ENCODE measurements at regions not wholly inside any gene's neighbourhood (a gene's known extent, or its start where the extent isn't known, plus 50 kb on each side); places are given as distances from the start of the nearest gene placed in this dataset.

DNA sequence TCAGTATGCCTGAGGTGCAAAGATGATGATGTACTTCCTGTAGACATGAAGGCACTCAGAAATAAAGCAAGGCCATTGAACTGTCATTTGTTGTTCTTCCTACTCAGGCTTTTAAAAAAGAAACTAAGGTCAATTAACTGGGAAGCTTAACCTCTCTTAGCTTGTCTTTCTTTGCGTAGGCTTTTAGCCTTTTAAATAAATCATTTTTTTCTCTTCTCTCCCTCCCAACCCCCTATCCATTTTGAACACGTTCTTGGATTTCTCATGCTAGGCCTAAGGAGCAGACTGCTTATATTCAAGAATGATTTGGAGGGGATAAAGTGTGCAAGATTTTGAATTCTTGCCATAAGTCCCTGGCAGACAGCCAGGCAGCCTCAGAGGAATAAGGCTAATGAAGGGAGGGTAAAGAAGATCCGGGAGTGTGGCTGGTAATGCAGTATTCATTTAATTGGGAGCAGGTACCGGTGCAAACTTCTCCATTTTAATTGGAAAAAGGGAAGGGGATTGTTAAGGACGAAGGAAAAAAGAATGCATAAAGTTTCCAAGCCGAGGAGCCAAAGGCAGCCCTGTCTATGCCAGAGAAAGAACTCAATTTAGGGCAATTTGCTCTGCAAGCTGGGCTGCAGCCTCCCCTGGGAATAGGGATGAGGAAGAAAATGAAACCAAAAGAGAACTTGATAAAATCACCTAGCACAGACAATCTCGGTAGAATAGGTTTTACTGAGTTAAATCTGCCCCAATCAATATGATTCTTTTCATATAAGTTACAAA, 343.8 kb upstream of the MMS22L start:
- H3K27ac ChIP-seq, result peak overlapping the region in 1 of 11 experiments; percentile 22; a peak in 1 of 22 replicates
- peaks cover 6 to 11% (median 9%) of the 10 kb centered on the region in 10 experiments; a peak in 16 of 20 replicates for H3K4me1 ChIP-seq
- no peaks in the 10 kb centered on the region for H3K27me3 ChIP-seq
- TF ChIP-seq Cebpa-rat (IDR thresholded peaks at IDR 0.05), result no peak
- H3K4me3 ChIP-seq, result peak overlapping the region in 1 of 10 experiments; percentile 22; a peak in 2 of 20 replicates
- no peak overlapping the region; a peak in 1 of 22 replicates for H3K9ac ChIP-seq
- no peaks in the 10 kb centered on the region for H3K9me3 ChIP-seq (replicated peaks in 1 of 11)
- H3K36me3 ChIP-seq, result no peaks in the 10 kb centered on the region
- H3K4me2 ChIP-seq, result peak overlapping the region; percentile 28 to 65 (median 46); a peak in 20 of 22 replicates
- no peaks in the 10 kb centered on the region for H4K20me1 ChIP-seq

DNA sequence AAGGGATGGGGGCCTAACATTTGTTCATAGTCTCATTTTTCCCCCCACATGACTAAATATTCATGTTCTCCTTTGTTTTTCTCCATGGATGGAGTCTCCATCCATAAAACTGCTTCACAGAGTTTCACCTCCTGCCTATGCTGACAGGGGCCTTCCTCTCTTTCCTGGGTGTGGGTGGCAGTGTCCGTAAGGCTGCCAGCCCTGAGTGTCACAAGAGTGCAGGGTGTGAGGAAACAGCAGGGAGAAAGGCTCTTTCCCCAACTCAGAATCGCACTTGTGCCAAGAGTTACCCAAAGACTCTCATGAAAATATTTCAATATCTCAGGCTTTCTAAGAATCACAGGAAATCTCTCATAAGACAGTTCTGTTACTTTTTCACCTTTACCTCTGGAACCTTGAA, 346.2 kb upstream of the MMS22L start:
- H3K4me2 ChIP-seq, result no peak overlapping the region
- no peak overlapping the region for H3K4me3 ChIP-seq
- H3K9ac ChIP-seq, result no peak overlapping the region
- no peaks in the 10 kb centered on the region for H3K9me3 ChIP-seq (replicated peaks in 1 of 11)
- no peaks in the 10 kb centered on the region for H3K27me3 ChIP-seq
- no peaks in the 10 kb centered on the region for H3K36me3 ChIP-seq
- no peak for TF ChIP-seq Cebpa-rat (IDR thresholded peaks at IDR 0.05)
- H3K27ac ChIP-seq, result no peak overlapping the region
- no peaks in the 10 kb centered on the region for H4K20me1 ChIP-seq
- peaks cover 6 to 11% (median 9%) of the 10 kb centered on the region in 10 experiments; a peak in 16 of 20 replicates for H3K4me1 ChIP-seq

DNA sequence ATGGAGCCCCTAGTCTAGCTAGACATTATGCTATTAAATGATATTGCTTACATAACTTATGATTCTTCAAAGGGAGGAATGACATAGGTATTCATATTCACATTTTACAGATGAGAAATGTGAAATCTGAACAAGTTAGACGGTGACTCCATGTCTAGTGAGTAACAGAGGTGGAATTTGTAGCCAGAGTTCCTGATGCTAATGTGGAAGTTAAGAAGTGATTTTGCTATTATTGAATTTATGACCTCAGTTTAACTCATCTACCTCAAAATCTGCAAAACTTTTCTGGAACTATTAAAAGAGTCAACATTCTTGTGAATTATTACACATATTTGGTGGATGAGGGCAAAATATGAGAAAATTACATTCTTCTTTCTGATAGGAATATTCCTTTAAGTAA, 347.6 kb upstream of the MMS22L start:
- no peak for TF ChIP-seq Cebpa-rat (IDR thresholded peaks at IDR 0.05)

DNA sequence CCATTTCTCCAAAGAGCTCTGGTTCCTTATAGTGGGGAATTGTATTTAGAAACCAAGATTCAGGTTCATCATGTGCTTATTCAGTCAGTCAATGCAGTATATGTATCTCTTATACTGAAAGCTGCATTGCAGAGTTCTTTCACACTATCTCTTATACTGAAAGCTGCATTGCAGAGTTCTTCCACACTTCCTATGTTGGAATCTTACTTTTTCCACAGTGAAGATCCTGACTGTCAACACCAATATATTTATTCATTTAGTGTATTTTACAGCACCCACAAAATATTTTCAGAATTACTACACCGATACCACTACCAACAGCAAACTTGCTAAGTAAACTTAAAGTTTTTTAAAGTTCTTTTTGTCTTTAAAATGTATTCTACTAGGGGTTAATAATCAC, 349.3 kb upstream of the MMS22L start:
- H3K9me3 ChIP-seq (replicated peaks in 1 of 11), result peaks cover 0 to 9% (median 6%) of the 10 kb centered on the region in 11 experiments; a peak in 12 of 22 replicates
- no peak for TF ChIP-seq Cebpa-rat (IDR thresholded peaks at IDR 0.05)
- H3K27ac ChIP-seq, result no peak overlapping the region
- peaks cover 0 to 2% (median under 1%) of the 10 kb centered on the region in 10 experiments; a peak in 6 of 20 replicates for H3K4me1 ChIP-seq
- H4K20me1 ChIP-seq, result no peaks in the 10 kb centered on the region
- no peak overlapping the region for H3K4me3 ChIP-seq
- H3K4me2 ChIP-seq, result no peak overlapping the region
- H3K27me3 ChIP-seq, result no peaks in the 10 kb centered on the region
- H3K36me3 ChIP-seq, result no peaks in the 10 kb centered on the region
- no peak overlapping the region for H3K9ac ChIP-seq

More for the DNA sequence above, 347.6 kb upstream of the MMS22L start:
- Histone ChIP-seq H3K4me2 (no peak overlapping the region), H3K9ac (no peak overlapping the region), H3K9me3 (replicated peaks in 1 of 11) (no peaks in the 10 kb centered on the region), H3K4me1 (peaks cover 6 to 11% (median 9%) of the 10 kb centered on the region in 10 experiments; a peak in 16 of 20 replicates), H3K27ac (no peak overlapping the region), H3K27me3 (no peaks in the 10 kb centered on the region), H4K20me1 (no peaks in the 10 kb centered on the region), H3K4me3 (no peak overlapping the region), H3K36me3 (no peaks in the 10 kb centered on the region)

DNA sequence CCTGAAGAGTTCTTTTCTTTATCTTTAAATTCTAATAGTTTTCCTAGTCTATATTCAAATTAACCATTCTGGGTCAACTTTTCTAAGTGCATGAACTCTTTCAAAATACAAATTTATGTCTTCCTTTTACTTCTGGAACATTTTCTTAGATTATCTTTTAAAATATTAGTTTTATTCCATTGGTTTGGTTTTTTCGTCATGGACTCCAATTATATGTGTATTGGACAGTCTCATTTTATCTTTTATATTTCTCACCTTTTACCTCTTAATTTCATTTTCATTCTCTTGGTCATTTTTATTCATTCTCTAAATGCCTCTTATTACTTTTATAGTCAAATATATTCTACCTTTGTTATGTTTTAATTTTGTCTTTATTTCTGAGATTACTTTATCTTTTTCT, 356.7 kb upstream of the MMS22L start:
- no peak overlapping the region for H3K9ac ChIP-seq
- TF ChIP-seq Cebpa-rat (IDR thresholded peaks at IDR 0.05), result no peak
- H3K4me3 ChIP-seq, result no peak overlapping the region
- no peaks in the 10 kb centered on the region for H3K36me3 ChIP-seq
- H3K4me1 ChIP-seq, result no peaks in the 10 kb centered on the region
- peaks cover 0 to 17% (median 8%) of the 10 kb centered on the region in 11 experiments; a peak in 14 of 22 replicates for H3K9me3 ChIP-seq (replicated peaks in 1 of 11)
- no peaks in the 10 kb centered on the region for H4K20me1 ChIP-seq
- H3K27me3 ChIP-seq, result no peaks in the 10 kb centered on the region
- no peak overlapping the region for H3K4me2 ChIP-seq
- no peak overlapping the region for H3K27ac ChIP-seq

DNA sequence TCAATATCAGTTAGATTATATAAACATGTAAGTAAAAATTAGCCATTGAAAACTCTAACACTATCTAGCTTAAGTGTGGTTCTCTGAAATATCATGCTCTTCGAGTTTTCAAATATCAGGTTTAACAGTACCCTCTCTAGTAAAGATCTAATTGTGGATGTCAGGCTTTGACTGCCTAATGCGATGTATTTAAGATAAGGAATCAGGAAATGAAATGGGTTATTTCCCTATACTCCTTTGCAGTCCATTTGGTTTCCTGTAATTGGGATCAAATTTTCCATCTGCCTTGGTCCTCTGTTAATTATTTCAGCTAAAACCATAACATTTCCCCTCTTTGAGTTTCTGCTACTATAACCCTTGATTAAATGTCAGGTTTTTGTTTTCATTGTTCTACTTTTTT, 361.3 kb upstream of the MMS22L start:
- H3K4me2 ChIP-seq, result no peak overlapping the region
- H3K9ac ChIP-seq, result no peak overlapping the region
- H3K4me3 ChIP-seq, result no peak overlapping the region
- no peaks in the 10 kb centered on the region for H3K4me1 ChIP-seq
- no peak overlapping the region for H3K27ac ChIP-seq
- TF ChIP-seq Cebpa-rat (IDR thresholded peaks at IDR 0.05), result no peak
- no peaks in the 10 kb centered on the region for H3K27me3 ChIP-seq
- no peaks in the 10 kb centered on the region for H4K20me1 ChIP-seq
- peaks cover 0 to 11% (median 0%) of the 10 kb centered on the region in 11 experiments; a peak in 3 of 22 replicates for H3K9me3 ChIP-seq (replicated peaks in 1 of 11)
- H3K36me3 ChIP-seq, result no peaks in the 10 kb centered on the region

DNA sequence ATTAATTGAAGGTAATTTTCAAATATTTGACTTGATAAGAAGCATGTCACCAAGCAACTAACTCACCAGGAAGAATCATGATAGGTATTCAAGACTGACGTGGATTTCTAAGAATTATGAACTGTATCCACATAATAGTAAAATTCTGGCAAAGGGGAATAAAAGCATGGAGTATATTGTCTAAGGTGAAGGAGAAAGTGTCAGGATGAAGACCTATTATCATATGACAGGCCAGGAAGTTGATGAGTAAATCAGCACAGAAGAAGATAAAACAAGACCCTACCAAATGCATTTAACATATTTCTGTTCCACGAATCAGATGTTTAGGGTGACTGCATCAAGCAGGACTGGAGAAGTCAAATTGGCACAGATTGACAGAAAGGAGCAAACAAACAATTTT, 362.7 kb upstream of the MMS22L start:
- no peaks in the 10 kb centered on the region for H3K36me3 ChIP-seq
- H3K9ac ChIP-seq, result no peak overlapping the region
- H3K4me1 ChIP-seq, result no peaks in the 10 kb centered on the region
- H3K9me3 ChIP-seq (replicated peaks in 1 of 11), result no peaks in the 10 kb centered on the region
- no peaks in the 10 kb centered on the region for H3K27me3 ChIP-seq
- no peak for TF ChIP-seq Cebpa-rat (IDR thresholded peaks at IDR 0.05)
- no peak overlapping the region for H3K4me2 ChIP-seq
- no peak overlapping the region for H3K4me3 ChIP-seq
- H4K20me1 ChIP-seq, result no peaks in the 10 kb centered on the region
- no peak overlapping the region for H3K27ac ChIP-seq

DNA sequence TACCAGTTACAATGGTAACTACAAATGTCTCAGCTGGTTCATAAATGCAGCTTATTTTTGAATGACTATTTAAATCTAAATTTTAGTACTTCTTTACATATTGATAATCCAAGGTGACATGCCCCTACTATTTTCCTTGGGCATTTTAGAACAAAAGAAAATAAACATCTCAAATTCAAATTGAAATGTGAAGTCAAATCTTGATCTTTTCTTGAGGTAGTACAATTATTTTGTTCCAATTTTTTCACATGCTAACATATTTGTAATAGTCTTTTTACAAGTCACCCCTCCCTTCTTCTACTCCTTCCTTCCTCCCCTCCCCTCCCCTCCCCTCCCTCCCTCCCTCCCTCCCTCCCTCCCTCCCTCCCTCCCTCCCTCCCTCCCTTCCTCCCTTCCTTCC, 370.1 kb upstream of the MMS22L start:
- H3K4me1 ChIP-seq, result no peaks in the 10 kb centered on the region
- no peak for TF ChIP-seq Cebpa-rat (IDR thresholded peaks at IDR 0.05)
- H3K4me2 ChIP-seq, result no peak overlapping the region
- H3K9me3 ChIP-seq (replicated peaks in 1 of 11), result no peaks in the 10 kb centered on the region
- no peaks in the 10 kb centered on the region for H3K36me3 ChIP-seq
- H3K27me3 ChIP-seq, result no peaks in the 10 kb centered on the region
- no peak overlapping the region for H3K9ac ChIP-seq
- no peak overlapping the region for H3K4me3 ChIP-seq
- H3K27ac ChIP-seq, result no peak overlapping the region
- no peaks in the 10 kb centered on the region for H4K20me1 ChIP-seq

DNA sequence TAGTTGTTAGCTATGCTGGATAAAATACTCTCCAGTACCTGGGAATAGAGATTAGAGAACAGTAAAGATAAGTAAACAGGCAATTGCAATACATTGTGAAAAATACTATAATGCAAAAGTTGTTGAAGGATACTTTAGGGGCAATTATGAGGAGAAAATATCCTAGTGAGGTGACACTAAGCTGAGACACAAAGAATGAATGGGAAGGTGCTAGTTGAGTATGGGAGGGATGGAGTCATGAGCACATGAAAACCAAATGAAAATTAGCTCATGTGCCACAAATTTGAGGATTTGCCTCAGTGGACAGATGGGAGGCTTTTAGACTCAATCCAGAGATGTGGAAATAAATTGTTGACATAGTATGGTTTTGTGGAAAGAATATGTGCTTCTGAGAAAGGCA, 370.5 kb upstream of the MMS22L start:
- no peak overlapping the region for H3K9ac ChIP-seq
- no peak overlapping the region for H3K27ac ChIP-seq
- no peaks in the 10 kb centered on the region for H3K27me3 ChIP-seq
- H4K20me1 ChIP-seq, result no peaks in the 10 kb centered on the region
- TF ChIP-seq Cebpa-rat (IDR thresholded peaks at IDR 0.05), result no peak
- H3K9me3 ChIP-seq (replicated peaks in 1 of 11), result no peaks in the 10 kb centered on the region
- no peak overlapping the region for H3K4me2 ChIP-seq
- H3K4me1 ChIP-seq, result no peaks in the 10 kb centered on the region
- no peak overlapping the region for H3K4me3 ChIP-seq
- H3K36me3 ChIP-seq, result no peaks in the 10 kb centered on the region

DNA sequence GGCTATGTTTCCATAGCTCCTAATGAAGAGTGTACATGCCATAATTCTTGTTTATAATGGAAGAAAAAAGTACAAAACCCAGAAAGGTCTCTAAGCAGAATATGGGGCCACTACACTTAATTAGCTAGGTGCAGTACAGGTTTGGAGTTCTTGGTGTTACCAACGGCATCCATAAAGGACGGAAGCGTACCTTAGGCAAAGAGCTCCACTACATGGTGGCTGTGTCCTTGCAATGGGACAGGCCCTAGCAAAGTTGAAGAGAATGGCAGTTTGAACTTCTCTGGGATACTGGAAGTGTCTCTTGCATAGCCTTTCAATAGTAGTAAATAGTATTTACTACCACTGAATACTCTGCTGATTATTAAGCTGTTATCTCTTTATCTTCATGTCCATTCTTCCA, 371.7 kb upstream of the MMS22L start:
- TF ChIP-seq Cebpa-rat (IDR thresholded peaks at IDR 0.05), result no peak
- Histone ChIP-seq H3K4me3 (no peak overlapping the region), H3K4me1 (no peaks in the 10 kb centered on the region), H3K27ac (no peak overlapping the region), H3K9me3 (replicated peaks in 1 of 11) (no peaks in the 10 kb centered on the region), H3K4me2 (no peak overlapping the region), H3K9ac (no peak overlapping the region), H3K27me3 (no peaks in the 10 kb centered on the region), H4K20me1 (no peaks in the 10 kb centered on the region), H3K36me3 (no peaks in the 10 kb centered on the region)

All from BLaER1 treated with 17β-estradiol and CSF1 and Interleukin-3, amounts not matched to agents 10 nM and 100 nM (cell line).